HG03460 (cell line): ENCODE measurements at regions not wholly inside any gene's neighbourhood (a gene's known extent, or its start where the extent isn't known, plus 50 kb on each side); places are given as distances from the start of the nearest gene placed in this dataset.
"Not testable (repeated sequence)": the region's sequence is repeated elsewhere in the genome, so short reads cannot be mapped to it uniquely, and the experiment has no call there.

Experiments
- ATAC-seq: cut with Tn5 transposase; IDR thresholded peaks from one replicate; pipeline ENCODE4 v1.9.1; 2021; ENCODE audit not compliant: unreplicated experiment

DNA sequence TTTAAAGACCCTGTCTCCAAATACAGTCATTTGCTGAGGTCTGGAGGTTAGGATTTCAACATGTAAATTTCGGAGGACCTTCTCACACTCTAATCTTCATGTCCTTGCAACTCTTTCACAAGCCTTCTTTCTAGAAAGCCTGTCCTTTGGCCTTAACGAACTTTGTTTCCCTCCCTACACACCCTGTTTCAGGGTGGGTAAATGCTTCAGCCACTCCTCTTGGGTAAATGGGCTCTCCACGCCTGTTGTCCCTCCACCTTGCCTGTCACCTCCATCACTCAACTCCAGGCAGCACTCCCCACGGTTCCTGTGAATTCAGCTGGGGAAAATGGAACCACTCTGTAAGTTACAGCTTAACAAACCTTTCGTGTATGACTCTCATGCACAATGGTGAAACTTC, 84.0 kb upstream of the COG2 start:
- ATAC-seq: no peak

GRCh38 chr1:230556453-230556852, 85.8 kb upstream of the COG2 start:
- no peak for ATAC-seq

DNA sequence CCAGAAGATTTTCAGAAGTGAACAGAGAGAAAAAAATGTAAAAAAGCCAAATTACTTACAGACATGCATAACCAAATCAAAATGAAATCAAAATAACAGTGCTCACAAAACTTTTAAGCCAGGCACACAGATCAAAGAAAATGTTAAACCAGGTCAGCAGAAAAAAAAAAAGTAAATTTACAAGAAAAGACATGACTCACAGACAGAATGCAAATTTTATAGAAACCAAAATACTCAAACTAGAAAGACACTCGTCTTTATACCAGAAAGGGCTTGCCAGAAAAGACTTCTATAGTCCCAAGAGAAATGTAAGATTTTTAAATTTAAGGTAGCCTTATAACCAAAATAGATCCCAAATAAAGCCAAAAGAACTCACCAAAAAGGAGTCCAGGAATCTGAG, 86.5 kb upstream of the COG2 start:
- no peak for ATAC-seq

- no peak for ATAC-seq
Observed at GRCh38 chr1:230552880-230553279, 89.4 kb upstream of the COG2 start.

- not testable (repeated sequence) for ATAC-seq
Observed at GRCh38 chr1:230550945-230551344, 91.3 kb upstream of the COG2 start.

DNA sequence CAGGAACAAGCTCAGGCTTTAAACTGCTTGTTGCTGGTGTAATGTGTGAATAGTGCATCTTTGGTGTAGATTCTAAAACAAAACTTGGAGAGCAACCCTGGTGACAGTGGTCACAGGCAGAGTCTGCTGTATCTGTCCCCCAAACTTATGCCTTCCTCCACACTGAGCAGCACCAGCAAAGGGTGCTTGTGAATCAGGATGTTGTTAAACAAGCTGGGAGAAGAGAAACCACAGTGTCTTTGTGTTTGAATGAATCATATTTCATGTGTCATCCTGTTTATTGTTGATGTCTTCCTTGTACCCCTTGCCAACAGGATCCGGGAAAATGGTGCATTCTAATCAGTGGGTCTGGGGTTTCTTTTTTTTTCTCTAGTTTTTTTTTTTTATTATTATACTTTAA, 91.9 kb upstream of the COG2 start:
- no peak for ATAC-seq

DNA sequence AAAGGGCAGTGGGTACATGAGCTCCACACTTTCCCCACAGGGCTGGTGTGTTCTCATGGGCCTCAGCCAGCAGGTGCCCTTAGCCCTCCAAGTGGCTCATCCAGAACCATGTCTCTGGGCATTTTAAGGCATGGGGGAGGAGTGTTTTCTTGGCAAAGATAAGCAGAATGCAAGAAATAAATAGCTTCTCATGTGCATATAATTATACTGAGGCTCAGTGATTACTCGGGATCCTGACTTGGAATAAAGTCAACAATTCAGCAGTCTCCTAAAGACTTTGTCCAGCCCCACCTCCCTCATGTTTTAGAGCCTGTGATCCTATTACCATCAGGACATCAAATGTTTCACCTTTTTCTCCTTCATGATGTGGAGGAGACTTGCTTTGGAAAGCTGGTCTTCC, 92.7 kb upstream of the COG2 start:
- ATAC-seq: no peak

GRCh38 chr1:230548997-230549396, 93.3 kb upstream of the COG2 start:
- no peak for ATAC-seq

DNA sequence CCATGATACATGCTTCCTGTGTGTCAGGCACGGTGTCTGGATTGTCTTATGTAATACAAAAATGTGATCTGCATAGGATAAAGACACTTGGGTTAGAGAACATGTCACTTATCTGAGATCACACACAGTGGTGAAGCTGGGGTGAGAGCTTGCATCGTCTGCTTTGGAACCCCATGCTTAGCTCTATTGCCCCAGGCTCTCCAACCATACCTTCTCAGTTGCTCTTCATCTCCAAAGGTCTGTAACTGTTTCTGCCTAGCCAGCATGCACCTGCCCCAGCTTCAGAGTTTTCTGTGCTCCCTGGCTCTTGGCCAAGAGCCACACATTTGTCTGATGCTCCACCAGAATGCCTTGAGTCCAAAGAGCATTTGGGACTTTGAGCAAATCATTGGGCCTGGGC, 93.9 kb upstream of the COG2 start:
- no peak for ATAC-seq

- no peak for ATAC-seq
Observed at GRCh38 chr1:230545181-230545580, 97.1 kb upstream of the COG2 start.

DNA sequence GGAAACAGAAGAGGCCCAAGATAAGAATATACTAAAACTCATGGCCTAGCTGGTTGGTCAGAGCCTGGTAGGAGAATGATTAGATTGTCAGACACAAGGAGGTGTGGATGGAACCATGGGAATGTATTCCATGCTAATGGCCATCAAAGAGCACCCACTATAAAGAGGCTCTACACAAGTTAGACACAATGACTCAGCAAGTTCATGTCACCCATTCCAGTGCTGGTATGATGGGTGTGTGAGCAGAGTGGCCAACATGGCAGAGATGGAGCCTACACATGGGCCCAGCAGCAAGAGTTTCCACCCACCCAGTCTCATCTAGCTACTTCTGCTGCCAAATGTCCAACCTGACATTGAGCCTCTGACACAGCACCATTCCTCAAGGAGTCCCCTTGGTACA, 97.5 kb upstream of the COG2 start:
- no peak for ATAC-seq

DNA sequence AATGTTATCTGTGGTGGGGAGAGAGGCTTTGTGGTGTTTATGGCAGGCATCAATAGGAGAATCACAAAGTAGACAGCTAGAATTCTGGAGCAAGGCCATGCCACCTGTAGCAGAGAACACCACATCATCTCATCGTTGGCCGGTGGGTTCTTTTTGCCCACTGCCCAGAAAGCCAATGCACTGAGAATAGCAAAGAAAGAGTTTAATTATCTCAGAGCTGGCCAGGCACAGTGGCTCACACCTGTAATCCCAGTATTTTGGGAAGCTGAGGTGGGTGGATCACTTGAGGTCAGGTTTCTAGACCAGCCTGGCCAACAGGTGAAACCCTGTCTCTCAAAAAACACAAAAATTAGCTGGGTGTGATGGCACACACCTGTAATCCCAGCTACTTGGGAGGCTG, 99.2 kb upstream of the COG2 start:
- ATAC-seq: no peak

- ATAC-seq: no peak
Observed at GRCh38 chr1:230542681-230543080, 99.6 kb upstream of the COG2 start.

DNA sequence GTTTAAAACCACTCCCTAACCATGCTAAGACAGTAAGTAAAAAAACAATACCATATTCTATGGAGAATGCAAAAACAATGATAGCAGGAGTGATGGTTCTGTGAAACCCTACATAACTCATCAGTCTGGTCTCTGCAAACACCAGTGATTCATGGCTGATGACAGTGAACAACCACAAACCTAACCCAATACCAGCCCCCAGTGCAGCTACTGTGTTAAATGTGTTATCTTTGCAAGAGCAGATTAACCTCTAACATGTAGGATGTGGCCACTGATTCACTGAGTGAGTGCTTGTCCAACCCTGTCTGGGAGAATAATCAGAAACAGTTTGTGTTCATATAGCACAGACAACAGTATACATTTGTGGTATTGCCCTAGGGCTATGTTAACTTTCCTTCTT, 100.2 kb upstream of the COG2 start:
- no peak for ATAC-seq

DNA sequence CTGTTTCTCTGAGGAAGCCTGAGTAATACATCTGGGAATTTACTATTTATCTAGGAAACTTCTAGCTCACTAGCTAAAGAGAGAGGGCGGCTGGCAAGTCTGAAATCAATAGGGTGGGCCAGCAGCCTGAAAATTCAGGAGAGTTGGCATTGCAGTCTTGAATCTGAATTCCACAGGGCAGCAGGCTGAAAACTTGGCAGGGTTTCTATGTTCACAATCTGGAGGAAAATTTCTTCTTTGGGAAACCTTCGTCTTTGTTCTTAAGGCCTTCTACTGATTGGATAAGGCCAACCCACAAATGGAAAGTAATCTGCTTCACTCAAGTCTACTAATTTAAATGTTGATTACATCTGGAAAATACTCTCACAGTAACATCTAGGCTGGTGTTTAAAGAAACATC, 101.0 kb upstream of the COG2 start:
- no peak for ATAC-seq

DNA sequence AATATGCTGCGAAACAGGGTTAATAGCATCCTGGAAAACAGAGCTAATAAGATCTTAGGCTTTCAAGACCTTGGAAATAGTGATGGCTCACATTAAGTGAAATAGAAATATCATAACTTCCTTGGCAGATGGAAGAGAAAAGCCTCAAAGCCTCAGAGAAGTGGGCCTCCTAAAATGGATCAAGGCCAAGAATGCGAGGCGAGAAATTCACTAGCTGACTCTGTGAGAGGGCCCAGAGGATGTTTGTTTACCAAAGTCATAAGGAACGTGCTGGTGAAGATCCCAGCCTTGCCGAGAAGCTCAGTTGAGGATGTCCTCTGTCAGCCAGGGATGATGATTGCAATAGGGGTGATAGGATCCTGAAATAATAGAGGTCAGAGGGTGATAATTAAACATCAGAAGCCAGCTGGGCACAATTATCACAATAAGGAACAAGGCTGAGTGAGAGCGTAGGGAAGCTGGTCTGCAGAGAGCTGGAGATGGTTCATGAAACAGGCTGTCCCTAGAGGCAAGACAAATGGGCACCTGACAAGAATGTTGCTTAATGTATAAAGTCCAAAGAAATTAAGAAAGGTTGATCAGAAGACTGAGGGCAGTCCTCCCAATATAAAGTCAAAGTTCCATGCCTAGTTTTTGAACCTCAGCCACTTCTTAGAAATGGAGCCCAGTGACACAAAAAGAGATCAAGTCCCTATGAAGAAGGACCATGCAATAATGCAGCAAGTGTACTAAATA, 101.7 kb upstream of the COG2 start:
- ATAC-seq: no peak

DNA sequence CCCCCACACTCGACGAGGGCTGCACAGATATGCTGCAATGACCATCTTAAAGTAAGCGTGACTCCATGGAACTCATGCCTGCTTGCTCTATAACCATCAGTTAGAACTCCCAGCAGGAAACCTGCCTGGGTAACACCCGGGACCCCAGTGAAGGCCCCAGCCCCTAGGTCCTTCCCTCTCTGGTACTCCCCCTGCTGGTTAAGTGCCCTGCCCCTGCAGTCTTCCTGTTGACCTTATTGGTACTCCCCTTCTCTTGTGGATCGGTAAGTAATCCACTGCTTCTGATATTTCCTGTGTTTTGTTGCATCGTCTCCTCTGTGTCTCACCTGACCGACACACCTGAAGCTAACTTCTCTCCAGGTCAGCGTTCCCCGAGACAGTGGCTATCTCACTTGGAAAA, 104.8 kb upstream of the COG2 start:
- ATAC-seq: no peak

DNA sequence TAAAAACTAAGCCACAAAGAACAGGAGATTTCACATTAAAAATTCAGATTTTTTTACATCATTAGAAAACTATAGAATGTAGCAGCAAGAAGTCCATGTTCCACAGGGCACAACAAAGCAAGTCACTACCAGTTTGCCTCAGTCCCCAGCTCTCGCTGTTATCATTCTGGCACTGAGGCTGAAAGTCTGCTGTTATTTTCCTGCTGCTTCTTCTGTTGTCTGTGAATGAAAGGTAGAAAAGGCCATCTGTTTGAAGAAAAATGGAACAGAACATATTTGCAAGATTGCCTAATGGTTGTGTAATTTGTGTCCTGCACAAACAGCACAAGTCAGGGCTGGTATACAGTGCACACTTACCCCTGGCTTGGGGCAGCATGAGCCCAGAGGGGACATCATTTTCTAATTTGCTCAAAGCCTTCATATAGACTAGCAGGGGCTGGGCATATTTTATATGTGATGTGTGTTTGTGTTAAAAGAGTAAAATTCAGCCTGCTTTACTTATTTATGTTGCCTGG, 105.6 kb upstream of the COG2 start:
- ATAC-seq: no peak

GRCh38 chr1:230534224-230534623, 108.1 kb upstream of the COG2 start:
- no peak for ATAC-seq

DNA sequence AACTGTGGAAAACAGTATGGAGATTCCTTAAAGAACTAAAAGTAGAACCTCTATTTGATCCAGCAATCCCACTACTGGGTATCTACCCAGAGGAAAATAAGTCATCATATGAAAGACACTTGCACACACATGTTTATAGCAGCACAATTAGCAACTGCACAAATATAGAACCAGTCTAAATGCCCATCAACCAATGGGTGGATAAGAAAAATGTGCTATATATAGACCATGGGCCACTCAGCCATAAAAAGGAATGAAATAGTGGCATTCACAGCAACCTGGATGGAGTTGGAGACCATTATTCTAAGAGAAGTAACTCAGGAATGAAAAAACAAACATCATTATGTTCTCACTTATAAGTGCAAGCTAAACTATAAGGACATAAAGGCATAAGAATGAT, 105.0 kb upstream of the PGBD5 start:
- no peak for ATAC-seq

DNA sequence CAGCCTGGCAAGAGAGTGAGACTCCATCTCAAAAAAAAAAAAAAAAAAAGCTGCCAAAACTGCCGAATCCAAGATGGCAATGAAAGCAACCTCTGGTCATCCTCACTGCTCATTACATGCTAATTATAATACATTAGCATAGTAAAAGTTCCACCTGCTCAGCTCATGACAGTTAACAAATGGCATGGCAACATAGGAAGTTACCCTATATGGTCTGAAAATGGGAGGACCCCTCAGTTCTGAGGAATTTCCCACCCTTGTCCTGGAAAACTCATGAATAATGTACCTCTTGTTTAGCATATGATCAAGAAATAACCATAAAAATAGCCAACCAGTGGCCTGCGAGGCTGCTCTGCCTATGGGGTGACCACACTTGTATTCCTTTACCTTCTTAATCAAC, 93.1 kb upstream of the PGBD5 start:
- ATAC-seq: no peak

DNA sequence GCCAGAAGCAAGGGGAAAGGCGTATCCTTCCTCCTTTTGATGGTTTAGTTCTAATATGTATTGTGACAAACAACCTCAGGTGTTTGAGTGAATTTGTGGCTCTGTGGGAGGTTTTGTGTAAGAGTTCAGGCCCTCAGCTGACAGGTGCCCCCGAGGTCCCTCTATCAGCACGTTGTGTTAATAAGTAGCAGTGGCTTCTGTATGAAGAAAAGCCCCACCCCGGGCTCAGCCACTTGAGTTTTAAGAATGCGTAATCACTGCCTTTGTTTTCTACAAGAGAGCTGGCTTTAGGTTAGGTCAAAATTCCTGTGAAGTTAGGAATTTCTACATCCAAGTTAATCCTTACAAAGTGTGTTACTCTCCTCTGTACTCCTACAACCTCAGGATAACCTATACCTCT, 92.4 kb upstream of the PGBD5 start:
- ATAC-seq: no peak

GRCh38 chr1:230517786-230518185, 91.7 kb upstream of the PGBD5 start:
- ATAC-seq: no peak
